HEK293 (cell line): ENCODE measurements at regions not wholly inside any gene's neighbourhood (a gene's known extent, or its start where the extent isn't known, plus 50 kb on each side); places are given as distances from the start of the nearest gene placed in this dataset.

ENCODE experiments used
- CTCF ChIA-PET: fragments of 350-600 bp; formaldehyde crosslinking; extraction: SDS; loops from one replicate; lab custom pipeline; 2021; ENCODE audit warnings: antibody characterized with exemption; lab: Yijun Ruan, JAX
- POLR2A ChIA-PET: fragments of 300-600 bp; formaldehyde crosslinking; extraction: SDS; loops from one replicate; lab custom pipeline; 2020; ENCODE audit warnings: antibody characterized with exemption, inconsistent platforms; lab: Yijun Ruan, JAX
- H3K27ac ChIP-seq: fragments of 200-500 bp; sonication (Bioruptor generic); 2 replicates; pipeline ENCODE4 v1.5.1; 2014; ENCODE audit warnings: low read depth, low read length, control low read depth, inconsistent platforms; ENCODE audit errors: extremely low read depth
- H3K36me3 ChIP-seq, 2 experiments: fragments of 200-500 bp in 1 of 2; sonication (Bioruptor generic) in 1 of 2; 1 replicate in 1 of 2; 2 replicates in 1 of 2; pipeline ENCODE4 v1.5.1; 2014 to 2017; ENCODE audit warnings: inconsistent platforms in 2 of 2, low read length in 2 of 2; ENCODE audit not compliant: control insufficient read depth in 2 of 2, insufficient read depth in 1 of 2
- H3K4me1 ChIP-seq: fragments of 200-500 bp; sonication (Bioruptor generic); 2 replicates; pipeline ENCODE4 v1.5.1; 2014; ENCODE audit warnings: mild to moderate bottlenecking, low read length, inconsistent platforms; ENCODE audit not compliant: control insufficient read depth, insufficient read depth
- H3K4me3 ChIP-seq: 2 replicates; pipeline ENCODE4 v1.5.1; 2011; ENCODE audit warnings: low read depth, mild to moderate bottlenecking, control low read depth, low read length, moderate library complexity
- H3K9me3 ChIP-seq: fragments of 200-500 bp; sonication (Bioruptor generic); 2 replicates; pipeline ENCODE4 v1.5.1; 2014; ENCODE audit warnings: low read depth, low read length, inconsistent platforms; ENCODE audit not compliant: control insufficient read depth, insufficient read depth
- KLF10 ChIP-seq: fragments of 450-650 bp; IDR thresholded peaks from 2 replicates; pipeline ENCODE4 v1.5.1; 2018; ENCODE audit warnings: missing biosample characterization, mild to moderate bottlenecking, missing genetic modification characterization
- KLF8 ChIP-seq: fragments of 450-650 bp; formaldehyde crosslinking; IDR thresholded peaks from 2 replicates; pipeline ENCODE4 v1.5.1; 2016; ENCODE audit warnings: missing biosample characterization, missing genetic modification characterization
- PRDM2 ChIP-seq: fragments of 450-650 bp; formaldehyde crosslinking; IDR thresholded peaks from 2 replicates; pipeline ENCODE4 v1.5.1; 2016; ENCODE audit warnings: missing biosample characterization, missing genetic modification characterization, borderline replicate concordance
- ZBTB10 ChIP-seq: fragments of 450-650 bp; formaldehyde crosslinking; IDR thresholded peaks from 2 replicates; pipeline ENCODE4 v1.5.1; 2016; ENCODE audit warnings: missing biosample characterization, missing genetic modification characterization
- ZBTB11 ChIP-seq: fragments of 450-650 bp; formaldehyde crosslinking; conservative IDR thresholded peaks from 2 replicates; pipeline ENCODE4 v1.5.1; 2016; ENCODE audit warnings: low read depth, missing biosample characterization, missing genetic modification characterization
- ZFP37 ChIP-seq: fragments of 450-650 bp; formaldehyde crosslinking; IDR thresholded peaks from 2 replicates; pipeline ENCODE4 v1.5.1; 2016; ENCODE audit warnings: missing biosample characterization, missing genetic modification characterization
- ZNF10 ChIP-seq: fragments of 450-650 bp; formaldehyde crosslinking; IDR thresholded peaks from 2 replicates; pipeline ENCODE4 v1.5.1; 2017; ENCODE audit warnings: missing biosample characterization, missing genetic modification characterization
- ZNF18 ChIP-seq: fragments of 450-650 bp; formaldehyde crosslinking; IDR thresholded peaks from 2 replicates; pipeline ENCODE4 v1.5.1; 2016; ENCODE audit warnings: missing biosample characterization, missing genetic modification characterization
- ZNF184 ChIP-seq: fragments of 450-650 bp; IDR thresholded peaks from 2 replicates; pipeline ENCODE4 v1.5.1; 2018; ENCODE audit warnings: missing biosample characterization, mild to moderate bottlenecking, missing genetic modification characterization
- ZNF214 ChIP-seq: fragments of 450-650 bp; formaldehyde crosslinking; IDR thresholded peaks from 2 replicates; pipeline ENCODE4 v1.5.1; 2017; ENCODE audit warnings: missing biosample characterization, mild to moderate bottlenecking, missing genetic modification characterization, borderline replicate concordance
- ZNF239 ChIP-seq: fragments of 450-650 bp; formaldehyde crosslinking; IDR thresholded peaks from 2 replicates; pipeline ENCODE4 v1.5.1; 2016; ENCODE audit warnings: missing biosample characterization, missing genetic modification characterization
- ZNF26 ChIP-seq: fragments of 450-650 bp; formaldehyde crosslinking; IDR thresholded peaks from 2 replicates; pipeline ENCODE4 v1.5.1; 2016; ENCODE audit warnings: missing biosample characterization, missing genetic modification characterization
- ZNF366 ChIP-seq: fragments of 450-650 bp; formaldehyde crosslinking; conservative IDR thresholded peaks from 2 replicates; pipeline ENCODE4 v1.5.1; 2016; ENCODE audit warnings: missing biosample characterization, missing genetic modification characterization
- ZNF501 ChIP-seq: fragments of 450-650 bp; formaldehyde crosslinking; IDR thresholded peaks from 2 replicates; pipeline ENCODE4 v1.5.1; 2016; ENCODE audit warnings: missing biosample characterization, missing genetic modification characterization
- ZNF521 ChIP-seq: fragments of 450-650 bp; formaldehyde crosslinking; IDR thresholded peaks from 2 replicates; pipeline ENCODE4 v1.5.1; 2017; ENCODE audit warnings: missing biosample characterization, mild to moderate bottlenecking, missing genetic modification characterization
- ZNF664 ChIP-seq: fragments of 450-650 bp; formaldehyde crosslinking; IDR thresholded peaks from 2 replicates; pipeline ENCODE4 v1.5.1; 2016; ENCODE audit warnings: missing biosample characterization, missing genetic modification characterization
- ZNF776 ChIP-seq: fragments of 450-650 bp; formaldehyde crosslinking; IDR thresholded peaks from 2 replicates; pipeline ENCODE4 v1.5.0; 2017; ENCODE audit warnings: missing biosample characterization, missing genetic modification characterization, borderline replicate concordance
- ZXDB ChIP-seq: fragments of 450-650 bp; formaldehyde crosslinking; IDR thresholded peaks from 2 replicates; pipeline ENCODE4 v1.5.1; 2016; ENCODE audit warnings: missing biosample characterization, missing genetic modification characterization

GRCh38 chr14:41096131-41096530 is 510.5 kb upstream of the LRFN5 start:
- ChIA-PET CTCF (no interaction called here), POLR2A (no interaction called here)
- Histone ChIP-seq H3K4me3 (no peak overlapping the region), H3K27ac (no peak overlapping the region), H3K4me1 (no peaks in the 10 kb centered on the region), H3K9me3 (no peaks in the 10 kb centered on the region), H3K36me3 (no peaks in the 10 kb centered on the region)
- TF ChIP-seq ZNF10 (tag by site-specific recombination) = no peak
- TF ChIP-seq ZBTB10 = no peak
- no peak for TF ChIP-seq PRDM2 (tag by site-specific recombination)
- TF ChIP-seq KLF10 = no peak
- TF ChIP-seq ZNF18 = no peak
- TF ChIP-seq ZNF214 (tag by site-specific recombination) = no peak
- TF ChIP-seq ZNF664 (tag by site-specific recombination) = no peak
- no peak for TF ChIP-seq ZNF184 (tag by site-specific recombination)
- TF ChIP-seq ZFP37 (tag by site-specific recombination) = no peak
- no peak for TF ChIP-seq ZXDB (tag by site-specific recombination)
- TF ChIP-seq ZBTB11 (tag by site-specific recombination) = no peak
- no peak for TF ChIP-seq ZNF521 (tag by site-specific recombination)
- TF ChIP-seq ZNF26 (tag by site-specific recombination) = no peak
- no peak for TF ChIP-seq KLF8 (tag by site-specific recombination)
- no peak for TF ChIP-seq ZNF366 (tag by site-specific recombination)
- no peak for TF ChIP-seq ZNF239 (tag by site-specific recombination)
- no peak for TF ChIP-seq ZNF776 (tag by site-specific recombination)
- no peak for TF ChIP-seq ZNF501 (tag by site-specific recombination)
